ENCODE measurements at regions not wholly inside any gene's neighbourhood (a gene's known extent, or its start where the extent isn't known, plus 50 kb on each side); places are given as distances from the start of the nearest gene placed in this dataset.

- no peaks in the 10 kb centered on the region for H3K9me3 ChIP-seq
- H3K4me2 ChIP-seq: 0 out of 2 replicates have a peak overlapping the region, but pooled peaks have one; percentile 12
- TF ChIP-seq Cebpa-rat (IDR thresholded peaks at IDR 0.05): no peak
- peaks cover 21% of the 10 kb centered on the region for H3K4me1 ChIP-seq
- no peaks in the 10 kb centered on the region for H3K27me3 ChIP-seq
- H3K9ac ChIP-seq: no peak overlapping the region
- H4K20me1 ChIP-seq: no peaks in the 10 kb centered on the region
- H3K4me3 ChIP-seq: no peak overlapping the region
- H3K27ac ChIP-seq: no peak overlapping the region
- H3K36me3 ChIP-seq: no peaks in the 10 kb centered on the region
Measured at GRCh38 chr9:36762958-36763357, 190.3 kb downstream of the MELK start.

DNA sequence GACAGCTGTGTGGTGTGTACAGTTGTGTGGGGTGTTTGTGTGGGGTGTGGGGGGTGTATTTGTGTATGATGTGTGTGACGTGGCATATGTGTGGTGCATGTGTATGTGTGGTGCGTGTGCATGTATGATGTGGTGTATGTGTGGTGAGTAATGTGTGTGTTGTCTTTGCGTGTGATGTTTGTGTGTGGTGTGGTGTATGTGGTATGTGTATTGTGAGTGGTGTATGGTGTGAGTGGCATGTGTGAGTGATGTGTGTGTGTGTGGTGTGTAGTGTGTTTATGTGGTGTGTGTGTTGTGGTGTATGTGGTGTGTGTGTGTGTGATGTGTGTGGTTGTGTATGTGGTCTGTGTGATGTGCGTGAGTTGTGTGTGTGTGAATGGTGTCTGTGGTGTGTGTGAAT is 191.1 kb downstream of the MELK start:
- peaks cover 21% of the 10 kb centered on the region for H3K4me1 ChIP-seq
- no peak overlapping the region for H3K4me2 ChIP-seq
- H3K9me3 ChIP-seq: no peaks in the 10 kb centered on the region
- TF ChIP-seq Cebpa-rat (IDR thresholded peaks at IDR 0.05): no peak
- H3K27ac ChIP-seq: no peak overlapping the region
- no peaks in the 10 kb centered on the region for H3K27me3 ChIP-seq
- no peaks in the 10 kb centered on the region for H4K20me1 ChIP-seq
- no peaks in the 10 kb centered on the region for H3K36me3 ChIP-seq
- no peak overlapping the region for H3K4me3 ChIP-seq
- H3K9ac ChIP-seq: no peak overlapping the region

DNA sequence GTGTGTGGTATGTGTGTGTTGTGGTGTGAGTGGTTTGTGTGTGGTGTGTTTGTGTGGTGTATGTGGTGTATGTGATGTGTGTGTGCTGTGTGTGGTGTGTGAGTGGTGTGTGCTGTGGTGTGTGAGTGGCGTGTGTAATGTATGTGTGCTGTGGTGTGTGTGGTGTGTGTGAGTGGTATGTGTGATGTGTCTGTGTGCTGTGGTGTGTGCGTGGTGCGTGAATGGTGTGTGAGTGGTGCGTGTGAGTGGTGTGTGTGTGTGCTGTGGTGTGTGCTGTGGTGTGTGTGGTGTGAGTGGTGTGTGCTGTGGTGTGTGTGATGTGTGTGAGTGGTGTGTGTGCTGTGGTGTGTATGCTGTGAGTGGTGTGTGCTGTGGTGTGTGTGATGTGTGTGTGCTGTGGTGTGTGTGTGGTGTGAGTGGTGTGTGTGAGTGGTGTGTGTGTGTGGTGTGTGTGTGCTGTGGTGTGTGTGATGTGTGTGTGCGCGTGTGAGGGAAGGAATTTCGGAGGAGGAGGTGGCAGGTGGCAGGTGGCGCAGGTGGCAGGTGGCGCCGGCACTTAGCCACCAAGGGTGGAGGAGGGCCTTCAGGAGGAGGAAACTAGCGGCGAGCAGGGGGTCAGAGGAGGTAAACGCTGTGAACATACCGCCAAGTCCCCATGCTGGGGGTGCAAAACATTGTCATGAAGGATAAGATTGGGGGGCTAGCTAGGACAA is 191.8 kb downstream of the MELK start:
- Histone ChIP-seq H3K9ac (no peak overlapping the region), H3K4me1 (peaks cover 21% of the 10 kb centered on the region), H3K4me3 (no peak overlapping the region), H3K4me2 (peak overlapping the region; percentile 69), H3K27ac (peak overlapping the region; percentile 83), H3K9me3 (no peaks in the 10 kb centered on the region), H3K36me3 (no peaks in the 10 kb centered on the region), H4K20me1 (no peaks in the 10 kb centered on the region), H3K27me3 (no peaks in the 10 kb centered on the region)
- TF ChIP-seq Cebpa-rat (IDR thresholded peaks at IDR 0.05): no peak

GRCh38 chr9:36765077-36765390 is 192.3 kb downstream of the MELK start:
- H3K27me3 ChIP-seq: no peaks in the 10 kb centered on the region
- peak overlapping the region; percentile 61; the same call in 1 of the 2 replicates for H3K4me3 ChIP-seq
- H3K4me1 ChIP-seq: peaks cover 21% of the 10 kb centered on the region
- peak overlapping the region; percentile 69 for H3K4me2 ChIP-seq
- H3K9me3 ChIP-seq: no peaks in the 10 kb centered on the region
- H3K36me3 ChIP-seq: no peaks in the 10 kb centered on the region
- H4K20me1 ChIP-seq: no peaks in the 10 kb centered on the region
- TF ChIP-seq Cebpa-rat (IDR thresholded peaks at IDR 0.05): no peak
- H3K27ac ChIP-seq: peak overlapping the region; percentile 83
- H3K9ac ChIP-seq: peak overlapping the region; percentile 66; the same call in 1 of the 2 replicates

GRCh38 chr9:36765468-36766341 is 193.0 kb downstream of the MELK start:
- H3K27ac ChIP-seq: peak overlapping the region; percentile 83

DNA sequence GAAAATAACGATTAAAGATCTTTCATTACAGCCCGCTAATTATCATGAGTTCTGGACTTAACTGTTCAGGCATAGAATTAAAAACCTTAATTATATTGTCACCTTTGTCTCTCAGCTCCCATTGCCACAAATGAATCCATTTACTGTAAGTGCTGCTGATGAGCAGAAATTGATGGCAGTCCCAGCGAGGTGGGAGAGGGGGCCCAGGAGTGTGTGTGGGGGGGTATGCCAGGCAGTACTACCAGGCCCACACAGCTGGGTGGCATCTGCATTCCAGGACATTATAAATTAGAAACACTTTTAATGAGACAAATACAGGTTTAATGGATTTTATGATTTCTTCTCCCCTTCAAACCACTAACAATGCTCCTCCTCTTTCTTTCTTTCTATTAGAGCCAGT is 196.0 kb downstream of the MELK start:
- no peak for TF ChIP-seq Cebpa-rat (IDR thresholded peaks at IDR 0.05)
- Histone ChIP-seq H3K27me3 (no peaks in the 10 kb centered on the region), H3K9ac (no peak overlapping the region), H3K4me1 (peaks cover 15% of the 10 kb centered on the region), H3K9me3 (no peaks in the 10 kb centered on the region), H3K27ac (no peak overlapping the region), H3K4me2 (no peak overlapping the region), H3K4me3 (no peak overlapping the region), H4K20me1 (no peaks in the 10 kb centered on the region), H3K36me3 (no peaks in the 10 kb centered on the region)

More at GRCh38 chr9:36765468-36766341, 193.0 kb downstream of the MELK start:
- Histone ChIP-seq H3K9ac (peak overlapping the region; percentile 66; the same call in 1 of the 2 replicates), H3K4me3 (peak overlapping the region; percentile 61), H4K20me1 (no peaks in the 10 kb centered on the region), H3K4me1 (peaks cover 21% of the 10 kb centered on the region), H3K9me3 (no peaks in the 10 kb centered on the region), H3K4me2 (peak overlapping the region; percentile 69), H3K27me3 (no peaks in the 10 kb centered on the region), H3K36me3 (no peaks in the 10 kb centered on the region)
- TF ChIP-seq Cebpa-rat (IDR thresholded peaks at IDR 0.05): no peak

- no peak overlapping the region for H3K9ac ChIP-seq
- H3K4me1 ChIP-seq: peaks cover 7% of the 10 kb centered on the region
- no peak overlapping the region for H3K27ac ChIP-seq
- no peaks in the 10 kb centered on the region for H3K36me3 ChIP-seq
- no peak overlapping the region for H3K4me3 ChIP-seq
- no peaks in the 10 kb centered on the region for H4K20me1 ChIP-seq
- no peak for TF ChIP-seq Cebpa-rat (IDR thresholded peaks at IDR 0.05)
- H3K9me3 ChIP-seq: no peaks in the 10 kb centered on the region
- no peak overlapping the region for H3K4me2 ChIP-seq
- H3K27me3 ChIP-seq: no peaks in the 10 kb centered on the region
Measured at GRCh38 chr9:36770025-36770424, 197.3 kb downstream of the MELK start.

DNA sequence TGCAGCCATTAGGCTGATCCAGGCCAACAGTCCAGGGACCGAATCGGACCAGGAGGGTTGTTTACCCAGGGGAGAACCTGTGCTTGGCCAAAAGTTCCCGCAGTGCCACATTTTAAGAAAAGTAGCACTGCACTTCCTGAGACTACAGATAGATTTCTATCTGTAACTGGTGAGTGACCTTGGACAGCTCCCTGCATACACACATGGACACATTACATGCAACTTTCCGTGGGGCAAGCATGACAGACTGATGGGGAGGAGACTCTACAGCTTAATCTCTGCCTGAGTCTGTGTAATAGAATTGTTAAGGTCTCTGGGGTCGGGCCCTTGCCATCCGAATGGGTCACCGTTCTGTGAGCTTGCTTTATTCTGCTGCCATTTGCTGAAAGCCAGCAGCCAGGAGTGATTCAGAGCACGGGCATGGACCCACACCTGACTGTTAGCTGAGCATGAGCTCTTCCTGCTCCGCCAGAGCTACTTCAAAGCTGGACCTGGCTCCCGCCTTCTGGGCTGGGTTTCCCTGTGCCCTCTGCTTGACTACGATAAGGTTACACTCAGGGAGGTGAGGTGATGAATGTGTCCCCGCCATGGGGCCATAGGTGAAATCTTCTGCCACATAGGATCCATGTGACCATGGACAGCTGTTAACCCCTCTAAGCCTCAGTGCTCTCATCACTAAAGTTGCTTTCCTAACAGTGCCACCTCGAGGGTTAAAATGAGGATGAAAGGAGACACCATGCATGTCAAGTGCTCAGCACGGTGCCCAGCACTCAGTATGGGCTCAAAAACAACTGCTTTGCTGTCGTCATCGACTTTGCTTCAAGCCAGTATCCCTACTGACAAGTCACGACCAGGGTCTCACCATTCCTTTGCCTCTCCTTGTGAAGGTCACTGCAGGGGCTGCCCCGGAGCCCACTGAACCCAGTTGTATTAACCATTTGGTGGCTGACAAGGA is 200.0 kb downstream of the MELK start:
- H3K4me2 ChIP-seq: no peak overlapping the region
- no peaks in the 10 kb centered on the region for H3K27me3 ChIP-seq

DNA sequence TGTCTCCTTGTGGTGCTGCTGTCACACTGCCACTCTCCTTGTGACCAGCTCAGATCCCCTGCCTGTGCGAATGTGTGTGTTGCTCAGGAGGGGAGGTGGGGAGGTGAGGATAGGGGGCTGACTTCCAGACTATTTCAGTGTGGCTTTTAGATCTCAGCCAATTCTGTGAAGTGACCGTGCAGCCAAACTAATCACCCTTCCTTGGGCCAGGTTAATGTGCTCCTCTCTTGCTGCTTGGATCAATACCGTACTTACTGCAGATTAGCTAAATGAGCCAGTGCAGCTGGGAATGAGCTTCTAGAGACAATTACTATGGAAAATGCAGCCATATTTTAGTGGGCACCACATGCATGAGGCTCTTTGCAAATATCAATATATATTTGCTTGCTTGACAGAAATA is 206.0 kb downstream of the MELK start:
- Histone ChIP-seq H3K4me1 (no peaks in the 10 kb centered on the region), H3K27ac (no peak overlapping the region), H3K27me3 (no peaks in the 10 kb centered on the region), H3K9ac (no peak overlapping the region), H3K36me3 (no peaks in the 10 kb centered on the region), H4K20me1 (no peaks in the 10 kb centered on the region), H3K4me2 (no peak overlapping the region), H3K4me3 (no peak overlapping the region), H3K9me3 (no peaks in the 10 kb centered on the region)
- no peak for TF ChIP-seq Cebpa-rat (IDR thresholded peaks at IDR 0.05)

More for the DNA sequence above, 200.0 kb downstream of the MELK start:
- H4K20me1 ChIP-seq: no peaks in the 10 kb centered on the region
- H3K4me3 ChIP-seq: no peak overlapping the region
- H3K9ac ChIP-seq: no peak overlapping the region
- no peak overlapping the region for H3K27ac ChIP-seq
- no peak for TF ChIP-seq Cebpa-rat (IDR thresholded peaks at IDR 0.05)
- no peaks in the 10 kb centered on the region for H3K9me3 ChIP-seq
- no peaks in the 10 kb centered on the region for H3K4me1 ChIP-seq
- no peaks in the 10 kb centered on the region for H3K36me3 ChIP-seq

Data from BLaER1 (cell line).